ENCODE measurements at regions not wholly inside any gene's neighbourhood (a gene's known extent, or its start where the extent isn't known, plus 50 kb on each side); places are given as distances from the start of the nearest gene placed in this dataset.

- TF ChIP-seq CTCF (IDR thresholded peaks at IDR 0.05; ENCODE audit: low read depth, low read length, poor library complexity, severe bottlenecking) (no peak), EZH2phosphoT487 (IDR thresholded peaks at IDR 0.05; ENCODE audit: borderline replicate concordance, low read length) (no peak)
Measured at GRCh38 chr16:26386096-26386495, 680.6 kb upstream of the C16orf82 start.
